Fibroblast of lung (primary cell): ENCODE measurements at regions not wholly inside any gene's neighbourhood (a gene's known extent, or its start where the extent isn't known, plus 50 kb on each side); places are given as distances from the start of the nearest gene placed in this dataset.
"Not testable (repeated sequence)": the region's sequence is repeated elsewhere in the genome, so short reads cannot be mapped to it uniquely, and the experiment has no call there.

Source experiments
- DNase-seq, 2 donors: peaks; one replicate each; pipeline versions ENCODE4 v3.0.0 to v3.0.0-alpha.2; 2010; ENCODE audit warnings: low read depth in 2 of 2
- H2AFZ ChIP-seq: 2 replicates; pipeline ENCODE4 v1.5.1; 2012; ENCODE audit warnings: low read length, control low read depth, inconsistent platforms
- H3K27ac ChIP-seq: 2 replicates; pipeline ENCODE4 v1.5.1; 2011; ENCODE audit warnings: low read length, control low read depth; ENCODE audit not compliant: insufficient read depth
- H3K27me3 ChIP-seq: 2 replicates; pipeline ENCODE4 v1.5.1; 2011; ENCODE audit warnings: mild to moderate bottlenecking, low read length; ENCODE audit not compliant: control insufficient read depth, insufficient read depth
- H3K36me3 ChIP-seq: 2 replicates; pipeline ENCODE4 v1.5.1; 2011; ENCODE audit warnings: low read length; ENCODE audit not compliant: control insufficient read depth, insufficient read depth
- H3K4me1 ChIP-seq: 2 replicates; pipeline ENCODE4 v1.5.1; 2011; ENCODE audit warnings: low read length; ENCODE audit not compliant: control insufficient read depth, insufficient read depth; ENCODE audit errors: extremely low read depth
- H3K4me2 ChIP-seq: 2 replicates; pipeline ENCODE4 v1.5.1; 2011; ENCODE audit warnings: low read length, control low read depth; ENCODE audit not compliant: insufficient read depth; ENCODE audit errors: extremely low read depth
- H3K4me3 ChIP-seq, 4 experiments: fragments of 200-600 bp in 1 of 4; sonication (generic) in 1 of 4; replicated peaks in 1 of 4; 2 replicates each; pipeline ENCODE4 v1.5.1; 2011 to 2016; ENCODE audit warnings: low read length in 4 of 4, low read depth in 3 of 4, mild to moderate bottlenecking in 3 of 4, control low read depth in 2 of 4, inconsistent platforms in 1 of 4, mixed read lengths in 1 of 4; ENCODE audit not compliant: insufficient read depth in 1 of 4; ENCODE audit errors: control extremely low read depth in 1 of 4
- H3K79me2 ChIP-seq: 2 replicates; pipeline ENCODE4 v1.5.1; 2012; ENCODE audit warnings: mild to moderate bottlenecking, low read length, inconsistent platforms; ENCODE audit not compliant: control insufficient read depth, insufficient read depth
- H3K9ac ChIP-seq: 2 replicates; pipeline ENCODE4 v1.5.1; 2011; ENCODE audit warnings: mild to moderate bottlenecking, low read length, control low read depth; ENCODE audit not compliant: insufficient read depth
- H3K9me3 ChIP-seq: 2 replicates; pipeline ENCODE4 v1.5.1; 2012; ENCODE audit warnings: low read depth, low read length; ENCODE audit not compliant: control insufficient read depth, insufficient read depth
- H4K20me1 ChIP-seq: 2 replicates; pipeline ENCODE4 v1.5.1; 2011; ENCODE audit warnings: low read length; ENCODE audit not compliant: control insufficient read depth, insufficient read depth; ENCODE audit errors: extremely low read depth
- CTCF ChIP-seq, 2 donors: IDR thresholded peaks in 1 of 2; conservative IDR thresholded peaks in 1 of 2; 1 replicate in 1 of 2; 2 replicates in 1 of 2; pipeline ENCODE4 v1.5.1; 2011 to 2012; ENCODE audit warnings: low read length in 2 of 2, control low read depth in 1 of 2, inconsistent platforms in 1 of 2, low read depth in 1 of 2, mild to moderate bottlenecking in 1 of 2
- EZH2 ChIP-seq: IDR thresholded peaks from 2 replicates; pipeline ENCODE4 v1.5.1; 2012; ENCODE audit warnings: low read length, control low read depth, mild to moderate bottlenecking; ENCODE audit errors: missing control alignments

GRCh38 chr4:134862116-134862515 lies 660.5 kb upstream of the PABPC4L start:
- Histone ChIP-seq H3K27me3 (no peaks in the 10 kb centered on the region), H3K27ac (no peak overlapping the region), H2AFZ (no peak overlapping the region), H4K20me1 (no peaks in the 10 kb centered on the region), H3K9me3 (no peaks in the 10 kb centered on the region), H3K4me3 (no peak overlapping the region), H3K4me2 (no peak overlapping the region), H3K36me3 (no peaks in the 10 kb centered on the region), H3K9ac (no peak overlapping the region), H3K79me2 (no peaks in the 10 kb centered on the region), H3K4me1 (no peaks in the 10 kb centered on the region)
- peak; percentile 2 to 62 for DNase-seq
- TF ChIP-seq CTCF (conservative IDR thresholded peaks at IDR 0.05 in 1 of 2, IDR thresholded peaks at IDR 0.05 in 1 of 2; ENCODE audit: low read depth in 1 of 2, low read length in 2 of 2) (no peak), EZH2 (no peak)

GRCh38 chr4:134848681-134849080 lies 647.1 kb upstream of the PABPC4L start:
- TF ChIP-seq EZH2 = no peak
- no peak for TF ChIP-seq CTCF (conservative IDR thresholded peaks at IDR 0.05 in 1 of 2, IDR thresholded peaks at IDR 0.05 in 1 of 2; ENCODE audit: low read depth in 1 of 2, low read length in 2 of 2)
- Histone ChIP-seq H3K9me3 (no peaks in the 10 kb centered on the region), H3K4me1 (no peaks in the 10 kb centered on the region), H3K79me2 (no peaks in the 10 kb centered on the region), H3K36me3 (no peaks in the 10 kb centered on the region), H3K27ac (no peak overlapping the region), H3K4me2 (no peak overlapping the region), H3K9ac (no peak overlapping the region), H3K4me3 (no peak overlapping the region), H4K20me1 (no peaks in the 10 kb centered on the region), H3K27me3 (no peaks in the 10 kb centered on the region), H2AFZ (no peak overlapping the region)
- DNase-seq = no peak

GRCh38 chr4:134830741-134831140 lies 629.2 kb upstream of the PABPC4L start:
- not testable (repeated sequence) for H4K20me1 ChIP-seq, DNase-seq, H3K9ac ChIP-seq, H3K4me2 ChIP-seq, H3K79me2 ChIP-seq, H3K27me3 ChIP-seq, H3K4me3 ChIP-seq, H3K9me3 ChIP-seq, H2AFZ ChIP-seq, H3K27ac ChIP-seq, H3K4me1 ChIP-seq, H3K36me3 ChIP-seq

GRCh38 chr4:134812611-134813010 lies 611.0 kb upstream of the PABPC4L start:
- Histone ChIP-seq H3K4me3 (no peak overlapping the region), H3K36me3 (no peaks in the 10 kb centered on the region), H3K4me2 (no peak overlapping the region), H2AFZ (no peak overlapping the region), H3K9ac (no peak overlapping the region), H3K79me2 (no peaks in the 10 kb centered on the region), H3K27ac (no peak overlapping the region), H3K4me1 (no peaks in the 10 kb centered on the region), H4K20me1 (no peaks in the 10 kb centered on the region), H3K9me3 (no peaks in the 10 kb centered on the region), H3K27me3 (no peaks in the 10 kb centered on the region)
- TF ChIP-seq EZH2 (no peak), CTCF (conservative IDR thresholded peaks at IDR 0.05 in 1 of 2, IDR thresholded peaks at IDR 0.05 in 1 of 2; ENCODE audit: low read depth in 1 of 2, low read length in 2 of 2) (no peak)
- DNase-seq = no peak
